ENCODE measurements at regions not wholly inside any gene's neighbourhood (a gene's known extent, or its start where the extent isn't known, plus 50 kb on each side); places are given as distances from the start of the nearest gene placed in this dataset.

DNA sequence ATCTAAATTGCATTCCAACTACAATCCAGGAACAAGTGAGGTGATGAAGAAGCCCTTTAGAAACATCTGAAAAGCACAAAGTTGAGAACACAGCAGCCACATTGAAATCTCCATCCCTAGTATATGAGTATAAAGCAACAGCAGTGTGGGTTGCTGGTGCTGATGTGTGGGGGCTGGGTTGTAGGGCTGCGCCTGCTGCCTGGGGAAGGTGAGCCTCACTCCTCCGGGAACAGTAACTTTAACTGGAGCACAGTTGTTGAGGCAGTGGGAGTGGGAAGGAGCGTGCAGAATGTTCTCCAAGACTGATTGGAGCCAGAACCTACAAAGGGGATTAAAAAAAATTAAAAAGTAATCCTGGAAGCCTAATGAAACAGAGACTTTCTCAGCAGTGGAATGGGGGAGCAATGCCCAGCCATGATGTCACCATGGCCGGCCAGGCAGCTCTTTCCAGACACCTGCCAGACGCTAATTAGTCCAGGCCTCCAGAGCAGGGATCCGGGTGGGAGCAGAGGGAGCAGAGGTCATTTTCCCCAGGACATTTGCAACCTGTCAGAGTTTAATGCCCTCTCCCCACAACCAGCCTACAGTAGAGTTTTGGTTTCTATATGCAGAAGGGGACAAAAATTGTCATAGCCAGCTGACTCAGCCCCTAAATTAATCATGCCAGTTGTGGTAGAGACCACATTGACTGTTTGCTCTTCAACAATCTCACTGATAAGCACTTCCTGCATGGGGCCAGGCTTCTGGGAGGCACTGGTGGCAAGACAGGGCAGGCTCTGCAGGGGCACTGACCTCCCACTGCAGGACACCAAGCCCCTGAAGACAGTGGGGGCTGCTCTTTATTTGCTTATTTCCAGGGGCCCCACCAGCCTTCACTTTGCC is 133.0 kb upstream of the ZNF32 start:
- FAIRE-seq (no peak), DNase-seq (ENCODE audit: insufficient read length) (no peak)
- no peak for TF ChIP-seq TAF1 (IDR thresholded peaks at IDR 0.05; ENCODE audit: borderline replicate concordance, low read depth, low read length)
- no peak for TF ChIP-seq POLR2A (IDR thresholded peaks at IDR 0.05; ENCODE audit: low read depth, low read length)
- TF ChIP-seq POLR2AphosphoS5 (IDR thresholded peaks at IDR 0.05; ENCODE audit: low read depth, low read length), result no peak

GRCh38 chr10:43778571-43778970 is 129.9 kb upstream of the ZNF32 start:
- DNase-seq (ENCODE audit: insufficient read length), result no peak
- TF ChIP-seq TAF1 (IDR thresholded peaks at IDR 0.05; ENCODE audit: borderline replicate concordance, low read depth, low read length) (no peak), POLR2A (IDR thresholded peaks at IDR 0.05; ENCODE audit: low read depth, low read length) (no peak), POLR2AphosphoS5 (IDR thresholded peaks at IDR 0.05; ENCODE audit: low read depth, low read length) (no peak)
- FAIRE-seq, result no peak

DNA sequence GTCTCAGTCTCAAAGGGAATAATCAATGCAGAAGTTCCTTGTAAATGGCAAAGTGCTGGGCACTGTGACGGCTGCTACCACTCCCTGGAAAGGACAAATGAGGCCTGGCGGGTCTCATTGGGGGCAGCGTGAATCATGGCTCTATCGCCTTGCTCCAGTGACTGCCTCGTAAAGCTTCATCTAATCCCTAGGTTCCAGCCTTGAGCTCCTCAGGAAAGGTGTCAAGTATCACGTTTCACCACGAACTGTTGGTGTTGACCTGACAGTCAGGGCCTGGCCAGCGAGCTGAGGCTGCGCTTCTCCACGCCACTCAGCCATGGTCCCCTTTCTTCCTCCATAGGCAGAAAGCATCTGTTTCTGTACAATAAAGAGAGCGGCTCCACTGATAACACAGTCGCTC is 126.7 kb upstream of the ZNF32 start:
- DNase-seq (ENCODE audit: insufficient read length) (no peak), FAIRE-seq (no peak)
- TF ChIP-seq POLR2A (IDR thresholded peaks at IDR 0.05; ENCODE audit: low read depth, low read length) (no peak), POLR2AphosphoS5 (IDR thresholded peaks at IDR 0.05; ENCODE audit: low read depth, low read length) (no peak), TAF1 (IDR thresholded peaks at IDR 0.05; ENCODE audit: borderline replicate concordance, low read depth, low read length) (no peak)

- TF ChIP-seq TAF1 (IDR thresholded peaks at IDR 0.05; ENCODE audit: borderline replicate concordance, low read depth, low read length) (no peak), POLR2AphosphoS5 (IDR thresholded peaks at IDR 0.05; ENCODE audit: low read depth, low read length) (no peak), POLR2A (IDR thresholded peaks at IDR 0.05; ENCODE audit: low read depth, low read length) (no peak)
- FAIRE-seq (no peak), DNase-seq (ENCODE audit: insufficient read length) (no peak)
Observed at GRCh38 chr10:43774234-43774769, 125.6 kb upstream of the ZNF32 start.

GRCh38 chr10:43773736-43774135 is 125.1 kb upstream of the ZNF32 start:
- FAIRE-seq (no peak), DNase-seq (ENCODE audit: insufficient read length) (no peak)
- TF ChIP-seq POLR2A (IDR thresholded peaks at IDR 0.05; ENCODE audit: low read depth, low read length), result no peak
- TF ChIP-seq POLR2AphosphoS5 (IDR thresholded peaks at IDR 0.05; ENCODE audit: low read depth, low read length), result no peak

DNA sequence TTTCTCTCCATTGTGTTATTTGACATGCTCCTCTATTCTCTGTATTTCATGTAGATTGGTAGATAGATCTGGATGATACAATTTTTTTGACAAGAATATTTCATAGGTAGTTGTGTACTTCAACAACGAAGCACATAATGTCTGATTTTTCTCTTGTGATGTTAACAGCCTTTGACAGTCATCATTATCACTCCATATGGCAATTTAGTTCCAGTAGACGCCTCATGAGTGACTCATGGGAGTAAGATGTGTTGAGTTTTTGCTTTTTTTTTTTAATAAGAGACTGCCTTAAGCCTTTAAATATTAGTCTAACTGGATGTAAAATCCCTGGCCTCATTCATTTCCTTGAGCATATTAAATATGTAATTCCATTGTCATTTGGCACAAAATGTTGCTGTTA is 123.5 kb upstream of the ZNF32 start:
- no peak for TF ChIP-seq POLR2A (IDR thresholded peaks at IDR 0.05; ENCODE audit: low read depth, low read length)
- no peak for TF ChIP-seq TAF1 (IDR thresholded peaks at IDR 0.05; ENCODE audit: borderline replicate concordance, low read depth, low read length)
- TF ChIP-seq POLR2AphosphoS5 (IDR thresholded peaks at IDR 0.05; ENCODE audit: low read depth, low read length), result no peak
- FAIRE-seq (no peak), DNase-seq (ENCODE audit: insufficient read length) (no peak)

DNA sequence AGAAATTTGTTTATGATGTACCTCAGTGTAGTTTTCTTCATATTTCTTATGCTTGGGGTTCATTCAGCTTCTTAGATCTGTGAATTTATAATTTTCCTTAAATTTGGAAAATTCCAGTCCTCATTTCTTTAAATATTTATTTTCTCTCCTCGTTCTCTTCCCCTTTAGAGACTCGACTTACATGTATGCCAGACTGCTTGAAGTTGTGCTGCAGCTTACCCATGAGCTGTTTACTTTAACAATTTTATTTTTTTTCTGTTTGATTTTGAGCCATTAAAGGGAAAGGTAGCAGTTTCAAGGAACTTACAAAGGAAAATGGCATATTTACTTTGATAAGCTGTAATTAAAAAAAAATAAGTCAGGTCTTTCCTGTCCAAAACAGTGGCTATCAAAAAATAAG is 123.0 kb upstream of the ZNF32 start:
- TF ChIP-seq POLR2AphosphoS5 (IDR thresholded peaks at IDR 0.05; ENCODE audit: low read depth, low read length) (no peak), TAF1 (IDR thresholded peaks at IDR 0.05; ENCODE audit: borderline replicate concordance, low read depth, low read length) (no peak), POLR2A (IDR thresholded peaks at IDR 0.05; ENCODE audit: low read depth, low read length) (no peak)
- DNase-seq (ENCODE audit: insufficient read length) (no peak), FAIRE-seq (no peak)

DNA sequence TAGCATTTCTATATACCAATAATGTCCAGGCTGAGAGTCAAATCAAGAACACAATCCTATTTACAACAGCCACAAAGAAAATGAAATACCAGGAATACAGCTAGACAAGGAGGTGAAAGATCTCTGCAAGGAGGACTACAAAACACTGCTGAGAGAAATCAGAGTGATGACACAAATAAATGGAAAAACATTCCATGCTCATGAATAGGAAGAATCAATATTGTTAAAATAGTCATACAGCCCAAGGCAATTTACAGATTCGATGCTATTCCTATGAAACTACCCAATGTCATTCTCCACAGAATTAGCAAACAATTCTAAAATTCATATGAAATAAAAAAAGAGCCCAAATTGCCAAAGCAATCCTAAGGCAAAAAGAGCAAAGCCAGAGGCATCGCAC is 116.8 kb upstream of the ZNF32 start:
- TF ChIP-seq TAF1 (IDR thresholded peaks at IDR 0.05; ENCODE audit: borderline replicate concordance, low read depth, low read length), result no peak
- no peak for TF ChIP-seq POLR2A (IDR thresholded peaks at IDR 0.05; ENCODE audit: low read depth, low read length)
- TF ChIP-seq POLR2AphosphoS5 (IDR thresholded peaks at IDR 0.05; ENCODE audit: low read depth, low read length), result no peak
- FAIRE-seq (no peak), DNase-seq (ENCODE audit: insufficient read length) (no peak)

DNA sequence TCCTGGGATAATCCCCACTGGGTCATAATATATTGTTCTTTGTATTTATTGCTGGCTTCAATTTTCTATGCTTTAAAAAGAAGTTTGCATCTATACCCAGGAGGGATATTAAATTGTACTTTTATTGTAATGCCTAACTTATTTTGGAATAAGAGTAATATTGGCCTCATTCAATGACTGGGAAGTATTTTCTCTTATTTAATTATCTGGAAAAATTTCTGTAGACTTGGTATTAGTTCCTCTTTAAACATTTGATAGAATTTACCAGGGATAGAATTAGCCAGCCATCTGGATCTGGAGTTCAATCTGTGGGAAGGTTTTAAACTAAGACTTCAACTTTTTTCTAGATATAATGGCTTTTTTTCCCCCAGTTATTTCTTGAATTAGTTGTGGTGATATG is 115.2 kb upstream of the ZNF32 start:
- FAIRE-seq, result no peak
- TF ChIP-seq TAF1 (IDR thresholded peaks at IDR 0.05; ENCODE audit: borderline replicate concordance, low read depth, low read length), result no peak
- no peak for TF ChIP-seq POLR2AphosphoS5 (IDR thresholded peaks at IDR 0.05; ENCODE audit: low read depth, low read length)
- TF ChIP-seq POLR2A (IDR thresholded peaks at IDR 0.05; ENCODE audit: low read depth, low read length), result no peak

DNA sequence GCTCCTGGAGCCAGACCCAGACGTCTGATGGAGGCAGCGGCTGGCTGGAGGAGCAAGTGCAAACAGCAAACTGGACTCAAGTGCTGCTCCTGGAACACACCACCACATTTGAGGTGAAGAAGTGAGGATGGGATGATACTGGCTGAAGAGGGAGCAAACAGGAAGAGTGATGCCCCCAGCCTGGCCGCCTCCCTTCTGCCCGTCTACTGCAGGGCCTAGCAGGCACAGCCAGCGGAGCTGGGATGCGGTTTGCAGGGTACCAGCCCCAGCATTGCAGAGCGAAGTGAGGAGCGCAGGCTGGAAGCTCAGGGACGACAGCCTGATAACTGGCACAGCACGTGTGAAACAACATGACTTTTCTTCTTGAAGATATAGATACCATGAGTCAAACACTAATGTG is 111.8 kb upstream of the ZNF32 start:
- DNase-seq (ENCODE audit: insufficient read length), result no peak
- no peak for FAIRE-seq
- no peak for TF ChIP-seq POLR2A (IDR thresholded peaks at IDR 0.05; ENCODE audit: low read depth, low read length)
- TF ChIP-seq POLR2AphosphoS5 (IDR thresholded peaks at IDR 0.05; ENCODE audit: low read depth, low read length), result no peak
- no peak for TF ChIP-seq TAF1 (IDR thresholded peaks at IDR 0.05; ENCODE audit: borderline replicate concordance, low read depth, low read length)

More for the DNA sequence above, 115.2 kb upstream of the ZNF32 start:
- no peak for DNase-seq (ENCODE audit: insufficient read length)

DNA sequence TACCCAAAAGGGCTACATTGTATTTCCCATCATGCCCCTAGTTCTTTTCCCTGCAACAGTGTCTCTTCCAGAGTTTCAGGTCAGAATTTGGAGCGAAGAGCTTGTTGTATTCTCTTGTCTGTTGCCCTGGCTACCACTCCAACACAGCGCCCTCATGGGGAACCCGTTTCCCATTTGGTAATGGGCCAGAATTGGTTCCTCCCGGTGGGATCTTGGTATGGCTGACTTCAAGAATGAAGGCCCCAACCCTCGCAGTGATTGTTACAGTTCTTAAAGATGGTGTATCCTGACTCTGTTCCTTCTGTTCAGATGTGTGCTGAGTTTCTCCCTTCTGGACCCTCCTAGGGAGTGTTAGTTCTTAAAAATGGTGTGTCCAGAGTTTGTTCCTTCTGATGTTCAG is 110.5 kb upstream of the ZNF32 start:
- DNase-seq (ENCODE audit: insufficient read length) (no peak), FAIRE-seq (no peak)
- no peak for TF ChIP-seq POLR2A (IDR thresholded peaks at IDR 0.05; ENCODE audit: low read depth, low read length)
- TF ChIP-seq POLR2AphosphoS5 (IDR thresholded peaks at IDR 0.05; ENCODE audit: low read depth, low read length), result no peak
- no peak for TF ChIP-seq TAF1 (IDR thresholded peaks at IDR 0.05; ENCODE audit: borderline replicate concordance, low read depth, low read length)

DNA sequence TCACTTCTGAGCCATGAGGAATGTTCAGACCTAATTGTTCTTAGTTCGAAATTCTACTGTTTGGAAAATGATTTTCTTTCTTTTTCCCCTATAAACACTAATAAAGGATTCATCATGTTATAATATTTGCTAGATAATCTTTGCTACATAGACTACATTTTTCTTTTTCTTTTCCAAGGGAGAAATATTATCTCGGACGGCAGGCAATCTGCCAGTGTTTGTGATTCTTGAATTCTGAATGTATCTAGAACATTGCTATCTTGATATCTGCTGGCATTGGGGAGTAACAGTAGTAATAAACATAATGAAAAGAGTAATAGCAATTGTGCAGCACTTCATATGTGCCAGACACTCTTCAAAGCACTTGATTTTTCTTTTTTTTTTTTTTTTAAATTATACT is 107.7 kb upstream of the ZNF32 start:
- DNase-seq (ENCODE audit: insufficient read length) (no peak), FAIRE-seq (no peak)
- TF ChIP-seq POLR2AphosphoS5 (IDR thresholded peaks at IDR 0.05; ENCODE audit: low read depth, low read length), result no peak
- no peak for TF ChIP-seq TAF1 (IDR thresholded peaks at IDR 0.05; ENCODE audit: borderline replicate concordance, low read depth, low read length)
- TF ChIP-seq POLR2A (IDR thresholded peaks at IDR 0.05; ENCODE audit: low read depth, low read length), result no peak

Measured in GM12892 (cell line).